Endothelial cell of umbilical vein (primary cell): ENCODE measurements at regions not wholly inside any gene's neighbourhood (a gene's known extent, or its start where the extent isn't known, plus 50 kb on each side); places are given as distances from the start of the nearest gene placed in this dataset.

ENCODE experiments used
- BruUV-seq: library from RNA; stranded (reverse); fragments of 400-500 nt; replicated peaks from 2 replicates; lab custom pipeline; 2021; lab: Mats Ljungman, UMichigan
- CTCF ChIA-PET: fragments of 300-600, 350-600 bp; sonication (Branson Sonifier 250); formaldehyde crosslinking; loops from one replicate; lab custom pipeline; 2021; ENCODE audit warnings: antibody characterized with exemption, inconsistent platforms; lab: Charles Lee
- POLR2A ChIA-PET: fragments of 300-600, 350-600 bp; sonication (Branson Sonifier 250); formaldehyde crosslinking; loops from one replicate; lab custom pipeline; 2021; ENCODE audit warnings: antibody characterized with exemption, inconsistent platforms; lab: Charles Lee
- DNase-seq: peaks from one replicate; pipeline ENCODE4 v3.0.0-alpha.2; 2011; ENCODE audit warnings: low read depth, low spot score
- FAIRE-seq: peaks from 2 replicates; lab custom pipeline; 2011; peaks lifted over from hg19 to GRCh38; lab: Jason Lieb, UNC
- H2AFZ ChIP-seq: 2 replicates; pipeline ENCODE4 v1.6.0; 2012; ENCODE audit warnings: low read depth, low read length, control low read depth, inconsistent platforms
- H3K27ac ChIP-seq: 2 replicates; pipeline ENCODE4 v1.5.1; 2011; ENCODE audit warnings: low read depth, mild to moderate bottlenecking, control low read depth, low read length, moderate library complexity; ENCODE audit not compliant: insufficient read depth
- H3K27me3 ChIP-seq, 2 experiments: 2 replicates each; pipeline versions ENCODE4 v1.6.0 to v1.6.1; 2011; ENCODE audit warnings: low read length in 2 of 2, mixed read lengths in 1 of 2; ENCODE audit not compliant: control insufficient read depth in 2 of 2, insufficient read depth in 2 of 2
- H3K36me3 ChIP-seq, 2 experiments: 2 replicates in 1 of 2; 3 replicates in 1 of 2; pipeline ENCODE4 v1.5.1; 2011; ENCODE audit warnings: low read length in 2 of 2, mild to moderate bottlenecking in 1 of 2, moderate library complexity in 1 of 2; ENCODE audit not compliant: control insufficient read depth in 2 of 2, insufficient read depth in 2 of 2; ENCODE audit errors: extremely low read depth in 1 of 2
- H3K4me1 ChIP-seq: 3 replicates; pipeline ENCODE4 v1.5.1; 2011; ENCODE audit warnings: mild to moderate bottlenecking, low read length; ENCODE audit not compliant: control insufficient read depth, insufficient read depth; ENCODE audit errors: extremely low read depth
- H3K4me2 ChIP-seq: 2 replicates; pipeline ENCODE4 v1.6.1; 2011; ENCODE audit warnings: low read length, control low read depth, mixed read lengths; ENCODE audit not compliant: insufficient read depth
- H3K4me3 ChIP-seq, 3 experiments: fragments of 200-600 bp in 1 of 3; sonication (generic), shearing (Covaris generic) in 1 of 3; replicated peaks in 1 of 3; 2 replicates each; pipeline ENCODE4 v1.5.1; 2011 to 2016; ENCODE audit warnings: control low read depth in 3 of 3, low read length in 3 of 3, mild to moderate bottlenecking in 2 of 3, inconsistent platforms in 1 of 3, low read depth in 1 of 3, moderate library complexity in 1 of 3; ENCODE audit not compliant: insufficient read depth in 1 of 3
- H3K79me2 ChIP-seq: 2 replicates; pipeline ENCODE4 v1.6.0; 2012; ENCODE audit warnings: low read length, inconsistent platforms; ENCODE audit not compliant: control insufficient read depth, insufficient read depth
- H3K9ac ChIP-seq: replicated peaks from 2 replicates; pipeline ENCODE3; 2011; ENCODE audit warnings: low read length, control low read depth; ENCODE audit not compliant: insufficient read depth; ENCODE audit errors: extremely low read depth
- H3K9me1 ChIP-seq: replicated peaks from 3 replicates; pipeline ENCODE4 v1.6.0; 2011; ENCODE audit warnings: mild to moderate bottlenecking, low read length; ENCODE audit not compliant: control insufficient read depth, insufficient read depth; ENCODE audit errors: extremely low read depth
- H3K9me3 ChIP-seq: replicated peaks from 2 replicates; pipeline ENCODE4 v1.5.1; 2012; ENCODE audit warnings: low read length, inconsistent platforms; ENCODE audit not compliant: control insufficient read depth, insufficient read depth
- H4K20me1 ChIP-seq: replicated peaks from 2 replicates; pipeline ENCODE3; 2011; ENCODE audit warnings: mild to moderate bottlenecking, low read length; ENCODE audit not compliant: control insufficient read depth, insufficient read depth; ENCODE audit errors: extremely low read depth
- EZH2 ChIP-seq: IDR thresholded peaks from 2 replicates; pipeline ENCODE4 v1.6.1; 2012; ENCODE audit warnings: borderline replicate concordance, low read depth, mild to moderate bottlenecking, moderate library complexity, low read length, inconsistent platforms; ENCODE audit not compliant: severe bottlenecking
- FOS ChIP-seq: IDR thresholded peaks from 2 replicates; pipeline ENCODE4 v1.6.1; 2011; ENCODE audit warnings: mild to moderate bottlenecking, low read length, moderate library complexity, borderline replicate concordance; ENCODE audit not compliant: insufficient read depth
- GATA2 ChIP-seq: IDR thresholded peaks from 2 replicates; pipeline ENCODE4 v1.7.0; 2011; ENCODE audit warnings: low read depth, mild to moderate bottlenecking, moderate library complexity, mixed read lengths, low read length; ENCODE audit not compliant: insufficient read length, insufficient read depth
- JUN ChIP-seq: IDR thresholded peaks from 2 replicates; pipeline ENCODE4 v1.6.1; 2011; ENCODE audit warnings: borderline replicate concordance, low read depth; ENCODE audit not compliant: insufficient read length, insufficient read depth
- MYC ChIP-seq: IDR thresholded peaks from one replicate; pipeline ENCODE4 v1.6.1; 2011; ENCODE audit warnings: mild to moderate bottlenecking, low read depth, low read length
- POLR2A ChIP-seq: IDR thresholded peaks from 2 replicates; pipeline ENCODE4 v1.6.1; 2012; ENCODE audit warnings: low read depth, mild to moderate bottlenecking, control low read depth, low read length
- POLR2AphosphoS5 ChIP-seq: IDR thresholded peaks from 2 replicates; pipeline ENCODE4 v1.6.1; 2012; ENCODE audit warnings: low read depth, mild to moderate bottlenecking, control low read depth, low read length, moderate library complexity; ENCODE audit not compliant: insufficient read depth
- dilution Hi-C: fragments of 300-500 bp; cut with MboI; formaldehyde crosslinking; loops from one replicate; pipeline ENCODE4 v1.15.0; 2019; ENCODE audit warnings: low sequenced_read_pairs; ENCODE audit not compliant: extremely low pct_ligation_motif_present
- intact Hi-C: fragments of 100-400 bp; cut with micrococcal nuclease; formaldehyde crosslinking; loops from one replicate; pipeline ENCODE4 v1.10.0; 2022
- TF ChIP-seq, protein P1 (sequence below), 2 donors: IDR thresholded peaks; 1 replicate in 1 of 2; 2 replicates in 1 of 2; pipeline ENCODE4 v1.5.1; 2011; ENCODE audit warnings: low read length in 2 of 2, mild to moderate bottlenecking in 2 of 2, moderate library complexity in 2 of 2, control low read depth in 1 of 2, inconsistent platforms in 1 of 2, low read depth in 1 of 2; ENCODE audit not compliant: insufficient read depth in 1 of 2; ENCODE audit errors: extremely low read depth in 1 of 2
- TF ChIP-seq, protein P2 (sequence below): IDR thresholded peaks from 2 replicates; pipeline ENCODE4 v1.6.1; 2011; ENCODE audit not compliant: insufficient read depth, insufficient read length

DNA sequence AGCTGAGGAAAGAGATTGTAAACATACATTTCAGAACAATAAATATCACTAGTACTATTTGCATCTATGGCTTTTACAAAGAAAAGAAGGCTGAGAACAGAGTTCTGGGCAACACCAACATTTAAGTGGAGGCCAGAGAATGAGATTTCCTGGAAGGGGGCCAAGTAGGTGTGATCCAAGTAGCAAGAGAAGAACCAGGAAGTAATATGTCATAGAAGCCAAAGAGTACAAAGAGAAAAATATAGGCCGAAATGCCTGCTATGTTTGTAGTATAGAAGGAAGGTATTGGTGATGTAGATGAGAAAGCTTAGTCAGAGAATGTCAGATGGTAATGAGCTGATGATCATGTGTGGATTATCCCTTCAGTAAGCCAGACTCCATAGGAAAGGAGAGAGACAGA is 94.5 kb downstream of the PERP start:
- no peak overlapping the region for H2AFZ ChIP-seq
- no peaks in the 10 kb centered on the region for H3K9me1 ChIP-seq
- dilution Hi-C loops: no loop called here
- no peaks in the 10 kb centered on the region for H3K36me3 ChIP-seq
- no peak overlapping the region for H3K27ac ChIP-seq
- POLR2A ChIA-PET: no interaction called here
- FAIRE-seq (no peak), DNase-seq (no peak)
- H3K9ac ChIP-seq: no peak overlapping the region
- no peak overlapping the region for H3K4me2 ChIP-seq
- H3K9me3 ChIP-seq: no peaks in the 10 kb centered on the region
- no peak overlapping the region for H3K4me3 ChIP-seq
- peaks cover 5% of the 10 kb centered on the region for H3K4me1 ChIP-seq
- peaks cover 0 to 2% of the 10 kb centered on the region in 2 experiments for H3K27me3 ChIP-seq
- TF ChIP-seq POLR2AphosphoS5 (no peak), EZH2 (no peak), JUN (no peak), POLR2A (no peak), FOS (no peak), GATA2 (no peak), MYC (no peak)
- TF ChIP-seq, protein P1, sequence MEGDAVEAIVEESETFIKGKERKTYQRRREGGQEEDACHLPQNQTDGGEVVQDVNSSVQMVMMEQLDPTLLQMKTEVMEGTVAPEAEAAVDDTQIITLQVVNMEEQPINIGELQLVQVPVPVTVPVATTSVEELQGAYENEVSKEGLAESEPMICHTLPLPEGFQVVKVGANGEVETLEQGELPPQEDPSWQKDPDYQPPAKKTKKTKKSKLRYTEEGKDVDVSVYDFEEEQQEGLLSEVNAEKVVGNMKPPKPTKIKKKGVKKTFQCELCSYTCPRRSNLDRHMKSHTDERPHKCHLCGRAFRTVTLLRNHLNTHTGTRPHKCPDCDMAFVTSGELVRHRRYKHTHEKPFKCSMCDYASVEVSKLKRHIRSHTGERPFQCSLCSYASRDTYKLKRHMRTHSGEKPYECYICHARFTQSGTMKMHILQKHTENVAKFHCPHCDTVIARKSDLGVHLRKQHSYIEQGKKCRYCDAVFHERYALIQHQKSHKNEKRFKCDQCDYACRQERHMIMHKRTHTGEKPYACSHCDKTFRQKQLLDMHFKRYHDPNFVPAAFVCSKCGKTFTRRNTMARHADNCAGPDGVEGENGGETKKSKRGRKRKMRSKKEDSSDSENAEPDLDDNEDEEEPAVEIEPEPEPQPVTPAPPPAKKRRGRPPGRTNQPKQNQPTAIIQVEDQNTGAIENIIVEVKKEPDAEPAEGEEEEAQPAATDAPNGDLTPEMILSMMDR (IDR thresholded peaks at IDR 0.05; ENCODE audit: extremely low read depth in 1 of 2, insufficient read depth in 1 of 2, low read depth in 1 of 2, low read length in 2 of 2): no peak
- TF ChIP-seq, protein P2, sequence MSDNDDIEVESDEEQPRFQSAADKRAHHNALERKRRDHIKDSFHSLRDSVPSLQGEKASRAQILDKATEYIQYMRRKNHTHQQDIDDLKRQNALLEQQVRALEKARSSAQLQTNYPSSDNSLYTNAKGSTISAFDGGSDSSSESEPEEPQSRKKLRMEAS: no peak
- CTCF ChIA-PET: interaction anchor here (1.1 to 1.6 kb wide), 2 partner anchors 8 to 22 kb away, joined by 3 to 8 read pairs; no protein-coding TSS in a partner anchor
- intact Hi-C loops: no loop called here
- H4K20me1 ChIP-seq: no peaks in the 10 kb centered on the region
- no peaks in the 10 kb centered on the region for H3K79me2 ChIP-seq
- no TSS peak for BruUV-seq
